GM20000 (cell line): ENCODE measurements at regions not wholly inside any gene's neighbourhood (a gene's known extent, or its start where the extent isn't known, plus 50 kb on each side); places are given as distances from the start of the nearest gene placed in this dataset.

Source experiments
- DNase-seq: peaks from one replicate; pipeline ENCODE4 v3.0.0; 2012; ENCODE audit warnings: low spot score
- TF ChIP-seq, protein P1 (sequence below): IDR thresholded peaks from 2 replicates; pipeline ENCODE4 v1.5.1; 2012; ENCODE audit warnings: mild to moderate bottlenecking, control low read depth; ENCODE audit errors: extremely low read depth, missing control alignments

DNA sequence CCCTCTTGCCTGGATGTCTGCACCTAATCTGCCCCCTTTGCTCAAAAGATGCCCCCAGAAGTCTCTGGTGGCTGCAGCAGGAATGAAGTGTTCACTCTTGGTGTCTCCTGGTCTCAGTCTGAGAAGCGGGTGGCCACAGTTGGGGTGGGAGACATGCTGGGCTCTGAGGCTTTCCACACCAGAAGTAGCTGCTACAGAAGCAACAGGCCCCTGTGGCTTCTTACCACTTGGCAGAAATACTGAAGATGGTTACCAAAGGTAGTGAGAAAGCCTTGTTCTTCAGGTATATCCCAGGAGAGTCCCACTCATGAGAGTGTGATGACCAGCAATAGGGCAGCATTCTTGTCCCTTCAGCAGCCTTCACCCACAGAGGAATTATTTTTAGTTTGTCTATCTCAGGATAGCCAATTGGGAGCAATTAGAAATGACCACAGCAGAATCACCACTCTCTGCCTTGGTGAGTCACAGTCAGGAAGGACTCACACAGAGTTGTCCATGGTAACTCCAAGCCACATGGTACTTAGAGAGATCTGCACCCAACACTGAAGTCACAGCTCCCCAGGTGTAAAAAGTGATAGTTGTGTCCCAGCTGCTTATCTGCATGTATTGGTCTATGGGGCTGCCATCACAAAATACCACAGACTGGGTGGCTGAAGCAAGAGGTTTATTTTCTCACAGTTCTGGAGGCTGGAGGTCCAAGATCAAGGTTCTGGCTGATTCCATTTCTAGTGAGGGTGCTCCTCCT, 169.8 kb upstream of the ID2 start:
- DNase-seq = no peak
- TF ChIP-seq, protein P1, sequence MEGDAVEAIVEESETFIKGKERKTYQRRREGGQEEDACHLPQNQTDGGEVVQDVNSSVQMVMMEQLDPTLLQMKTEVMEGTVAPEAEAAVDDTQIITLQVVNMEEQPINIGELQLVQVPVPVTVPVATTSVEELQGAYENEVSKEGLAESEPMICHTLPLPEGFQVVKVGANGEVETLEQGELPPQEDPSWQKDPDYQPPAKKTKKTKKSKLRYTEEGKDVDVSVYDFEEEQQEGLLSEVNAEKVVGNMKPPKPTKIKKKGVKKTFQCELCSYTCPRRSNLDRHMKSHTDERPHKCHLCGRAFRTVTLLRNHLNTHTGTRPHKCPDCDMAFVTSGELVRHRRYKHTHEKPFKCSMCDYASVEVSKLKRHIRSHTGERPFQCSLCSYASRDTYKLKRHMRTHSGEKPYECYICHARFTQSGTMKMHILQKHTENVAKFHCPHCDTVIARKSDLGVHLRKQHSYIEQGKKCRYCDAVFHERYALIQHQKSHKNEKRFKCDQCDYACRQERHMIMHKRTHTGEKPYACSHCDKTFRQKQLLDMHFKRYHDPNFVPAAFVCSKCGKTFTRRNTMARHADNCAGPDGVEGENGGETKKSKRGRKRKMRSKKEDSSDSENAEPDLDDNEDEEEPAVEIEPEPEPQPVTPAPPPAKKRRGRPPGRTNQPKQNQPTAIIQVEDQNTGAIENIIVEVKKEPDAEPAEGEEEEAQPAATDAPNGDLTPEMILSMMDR = no peak

GRCh38 chr2:8513601-8514273, 168.1 kb upstream of the ID2 start:
- TF ChIP-seq, protein P1 = no peak
- DNase-seq = no peak

DNA sequence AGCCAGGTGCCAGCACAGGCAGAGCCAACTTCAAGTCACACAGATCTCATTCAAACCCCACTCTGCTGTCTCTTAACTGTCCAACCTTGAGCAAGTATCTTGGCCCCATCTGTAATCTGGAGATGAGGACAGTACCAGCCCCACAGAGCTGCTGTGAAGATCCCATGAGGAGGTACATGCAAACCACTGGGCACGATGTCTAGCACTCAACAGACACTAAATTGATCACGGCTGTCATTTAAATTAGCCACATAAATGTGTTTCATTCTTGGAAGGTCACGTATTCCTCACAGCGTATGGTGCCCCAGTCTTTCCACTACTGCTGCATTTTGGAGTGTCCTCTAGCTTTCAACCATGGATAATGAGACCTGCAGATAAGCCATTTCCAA, 167.6 kb upstream of the ID2 start:
- TF ChIP-seq, protein P1 = no peak
- DNase-seq = no peak

- TF ChIP-seq, protein P1 = no peak
- DNase-seq = peak; percentile 77
These were observed 166.8 kb upstream of the ID2 start for GRCh38 chr2:8514796-8515758.

DNA sequence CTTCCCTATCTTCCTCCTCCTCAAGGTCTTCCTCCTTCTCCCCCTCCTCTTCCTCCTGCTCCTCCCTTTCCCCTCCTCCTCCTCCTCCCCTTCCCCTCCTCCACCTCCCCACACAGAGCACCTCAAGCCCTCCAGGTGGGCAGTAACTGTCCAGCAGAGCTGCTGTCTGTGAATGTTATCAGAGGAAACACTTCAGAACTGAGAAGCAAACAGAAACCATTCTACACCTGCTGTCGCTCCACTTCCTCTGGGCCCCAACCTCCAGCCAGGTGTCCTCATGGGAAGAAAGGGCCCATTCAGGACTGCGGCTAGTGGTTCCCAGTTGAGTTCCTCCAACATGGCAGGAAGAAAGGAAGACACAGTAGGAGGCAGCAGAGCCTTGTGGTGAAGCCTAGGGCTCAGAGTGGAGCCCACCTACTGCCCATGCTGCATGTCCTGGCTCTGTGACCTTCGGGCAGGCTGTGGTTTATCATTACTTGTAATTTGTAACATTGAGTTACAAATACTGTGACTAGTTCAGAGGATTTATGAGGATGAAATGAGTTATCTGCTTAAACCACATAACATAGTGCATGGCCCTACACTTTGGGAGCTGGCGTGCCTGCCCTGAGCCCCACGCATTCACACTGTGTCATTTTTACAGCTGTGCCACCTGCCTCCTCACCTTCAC, 165.9 kb upstream of the ID2 start:
- DNase-seq = peak; percentile 53
- TF ChIP-seq, protein P1 = no peak

GRCh38 chr2:8517850-8518498, 163.9 kb upstream of the ID2 start:
- TF ChIP-seq, protein P1 = no peak
- DNase-seq = no peak
